ENCODE measurements at regions not wholly inside any gene's neighbourhood (a gene's known extent, or its start where the extent isn't known, plus 50 kb on each side); places are given as distances from the start of the nearest gene placed in this dataset.

- ChIA-PET RAD21 (ENCODE audit: unreplicated experiment) (interaction anchor here (1.1 to 14.4 kb wide), 10 partner anchors 18 to 679 kb away, joined by 3 to 396 read pairs (median 20); no protein-coding TSS in a partner anchor), CTCF (interaction anchor here (1.1 to 9.5 kb wide), 12 partner anchors 14 to 227 kb away, joined by 3 to 123 read pairs (median 11); no protein-coding TSS in a partner anchor), SMC1A (ENCODE audit: uncharacterized antibody, unreplicated experiment) (interaction anchor here (0.9 to 11.2 kb wide), 13 partner anchors 18 to 225 kb away, joined by 3 to 460 read pairs (median 9); no protein-coding TSS in a partner anchor), POLR2A (interaction anchor here (5.8 to 10.9 kb wide), 4 partner anchors 17 to 80 kb away, joined by 50 to 262 read pairs (median 115); no protein-coding TSS in a partner anchor)
- DNase-seq (ENCODE audit: low read depth, low spot score) (no peak), FAIRE-seq (no peak), ATAC-seq (no peak)
- peak overlapping the region; percentile 56 for H3K4me2 ChIP-seq (ENCODE audit: control insufficient read depth, insufficient read depth)
- peak overlapping the region; percentile 40; the same call in 1 of the 2 replicates for H3K27ac ChIP-seq (ENCODE audit: control insufficient read depth, insufficient read depth)
- in situ Hi-C loops (cut with MboI), result loop anchor here (25.0 kb wide), 1 partner anchor 1882 kb away; no protein-coding TSS in a partner anchor
- peaks cover 92% of the 10 kb centered on the region for H3K79me2 ChIP-seq (ENCODE audit: control insufficient read depth, insufficient read depth, low read length)
- no peak overlapping the region; the same call in 1 of the 2 replicates for H3K9ac ChIP-seq (ENCODE audit: control insufficient read depth, insufficient read depth, low read length)
- TF ChIP-seq POLR2AphosphoS5 (IDR thresholded peaks at IDR 0.05; ENCODE audit: low read length) (no peak), NFXL1 (IDR thresholded peaks at IDR 0.05; ENCODE audit: borderline replicate concordance) (no peak), NFYB (IDR thresholded peaks at IDR 0.05; ENCODE audit: insufficient read depth, low read depth, low read length) (no peak)
- TF ChIP-seq, protein P1, sequence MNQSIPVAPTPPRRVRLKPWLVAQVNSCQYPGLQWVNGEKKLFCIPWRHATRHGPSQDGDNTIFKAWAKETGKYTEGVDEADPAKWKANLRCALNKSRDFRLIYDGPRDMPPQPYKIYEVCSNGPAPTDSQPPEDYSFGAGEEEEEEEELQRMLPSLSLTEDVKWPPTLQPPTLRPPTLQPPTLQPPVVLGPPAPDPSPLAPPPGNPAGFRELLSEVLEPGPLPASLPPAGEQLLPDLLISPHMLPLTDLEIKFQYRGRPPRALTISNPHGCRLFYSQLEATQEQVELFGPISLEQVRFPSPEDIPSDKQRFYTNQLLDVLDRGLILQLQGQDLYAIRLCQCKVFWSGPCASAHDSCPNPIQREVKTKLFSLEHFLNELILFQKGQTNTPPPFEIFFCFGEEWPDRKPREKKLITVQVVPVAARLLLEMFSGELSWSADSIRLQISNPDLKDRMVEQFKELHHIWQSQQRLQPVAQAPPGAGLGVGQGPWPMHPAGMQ (IDR thresholded peaks at IDR 0.05; ENCODE audit: borderline replicate concordance), result no peak
- TF ChIP-seq, protein P2, sequence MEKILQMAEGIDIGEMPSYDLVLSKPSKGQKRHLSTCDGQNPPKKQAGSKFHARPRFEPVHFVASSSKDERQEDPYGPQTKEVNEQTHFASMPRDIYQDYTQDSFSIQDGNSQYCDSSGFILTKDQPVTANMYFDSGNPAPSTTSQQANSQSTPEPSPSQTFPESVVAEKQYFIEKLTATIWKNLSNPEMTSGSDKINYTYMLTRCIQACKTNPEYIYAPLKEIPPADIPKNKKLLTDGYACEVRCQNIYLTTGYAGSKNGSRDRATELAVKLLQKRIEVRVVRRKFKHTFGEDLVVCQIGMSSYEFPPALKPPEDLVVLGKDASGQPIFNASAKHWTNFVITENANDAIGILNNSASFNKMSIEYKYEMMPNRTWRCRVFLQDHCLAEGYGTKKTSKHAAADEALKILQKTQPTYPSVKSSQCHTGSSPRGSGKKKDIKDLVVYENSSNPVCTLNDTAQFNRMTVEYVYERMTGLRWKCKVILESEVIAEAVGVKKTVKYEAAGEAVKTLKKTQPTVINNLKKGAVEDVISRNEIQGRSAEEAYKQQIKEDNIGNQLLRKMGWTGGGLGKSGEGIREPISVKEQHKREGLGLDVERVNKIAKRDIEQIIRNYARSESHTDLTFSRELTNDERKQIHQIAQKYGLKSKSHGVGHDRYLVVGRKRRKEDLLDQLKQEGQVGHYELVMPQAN (conservative IDR thresholded peaks at IDR 0.05), result no peak
- no TSS peak for BruUV-seq (replicated peaks)
- H3K9me3 ChIP-seq (replicated peaks; ENCODE audit: control insufficient read depth, insufficient read depth, low read length), result no peaks in the 10 kb centered on the region
- H3K4me1 ChIP-seq (ENCODE audit: control insufficient read depth, insufficient read depth, low read length), result peaks cover 71% of the 10 kb centered on the region
- H3K27me3 ChIP-seq (replicated peaks in 1 of 2; ENCODE audit: control insufficient read depth in 2 of 2, insufficient read depth in 2 of 2, low read length in 1 of 2), result no peaks in the 10 kb centered on the region
- H2AFZ ChIP-seq (ENCODE audit: control insufficient read depth, low read depth, low read length), result no peak overlapping the region; the same call in 1 of the 2 replicates
- no peaks in the 10 kb centered on the region for H4K20me1 ChIP-seq (ENCODE audit: control insufficient read depth, insufficient read depth)
- WGBS (ENCODE audit: insufficient coverage, insufficient replicate concordance, low lambda C conversion rate, missing lambda C conversion rate), result 32% methylated on average over 3 of the region's 3 CpGs
- H3K4me3 ChIP-seq, result 0 out of 2 replicates have a peak overlapping the region, but pooled peaks have one; percentile 9
- peaks cover 3 to 7% of the 10 kb centered on the region in 2 experiments; a peak in 3 of 4 replicates for H3K36me3 ChIP-seq (ENCODE audit: control insufficient read depth in 2 of 2, insufficient read depth in 2 of 2, low read length in 1 of 2)
- intact Hi-C loops (cut with micrococcal nuclease; ENCODE audit: unreplicated experiment), result no loop called here
Measured at GRCh38 chr9:110130211-110130610, 77.7 kb downstream of the C9orf152 start.
